ENCODE measurements at regions not wholly inside any gene's neighbourhood (a gene's known extent, or its start where the extent isn't known, plus 50 kb on each side); places are given as distances from the start of the nearest gene placed in this dataset.
"Not testable (repeated sequence)": the region's sequence is repeated elsewhere in the genome, so short reads cannot be mapped to it uniquely, and the experiment has no call there.

- intact Hi-C loops (cut with DNase I) = no loop called here
- no peak overlapping the region for H3K4me3 ChIP-seq
- H3K9me3 ChIP-seq = no peaks in the 10 kb centered on the region
- H3K4me1 ChIP-seq = no peaks in the 10 kb centered on the region
- no peak overlapping the region for H3K27ac ChIP-seq
- ATAC-seq (no peak), DNase-seq (no peak)
- TF ChIP-seq POLR2A (IDR thresholded peaks at IDR 0.05) (no peak), CTCF (IDR thresholded peaks at IDR 0.05) (no peak)
- H3K27me3 ChIP-seq = peaks cover 0 to 9% (median 0%) of the 10 kb centered on the region in 9 donors
- H3K36me3 ChIP-seq = no peaks in the 10 kb centered on the region
- 74 to 81% (median 78%) methylated on average over 7 of the region's 7 CpGs for WGBS, 4 donors
Measured at GRCh38 chr15:91652610-91653207, 200.8 kb upstream of the SLCO3A1 start.

- WGBS, 4 donors = 83 to 88% (median 84%) methylated on average over 12 of the region's 12 CpGs
- H3K27ac ChIP-seq; H3K4me1 ChIP-seq; intact Hi-C loops (cut with DNase I); H3K36me3 ChIP-seq; H3K4me3 ChIP-seq; H3K9me3 ChIP-seq; ATAC-seq; DNase-seq: not testable (repeated sequence)
- peaks cover 0 to 12% (median 0%) of the 10 kb centered on the region in 9 donors for H3K27me3 ChIP-seq
Measured at GRCh38 chr15:91655563-91656290, 197.8 kb upstream of the SLCO3A1 start.

DNA sequence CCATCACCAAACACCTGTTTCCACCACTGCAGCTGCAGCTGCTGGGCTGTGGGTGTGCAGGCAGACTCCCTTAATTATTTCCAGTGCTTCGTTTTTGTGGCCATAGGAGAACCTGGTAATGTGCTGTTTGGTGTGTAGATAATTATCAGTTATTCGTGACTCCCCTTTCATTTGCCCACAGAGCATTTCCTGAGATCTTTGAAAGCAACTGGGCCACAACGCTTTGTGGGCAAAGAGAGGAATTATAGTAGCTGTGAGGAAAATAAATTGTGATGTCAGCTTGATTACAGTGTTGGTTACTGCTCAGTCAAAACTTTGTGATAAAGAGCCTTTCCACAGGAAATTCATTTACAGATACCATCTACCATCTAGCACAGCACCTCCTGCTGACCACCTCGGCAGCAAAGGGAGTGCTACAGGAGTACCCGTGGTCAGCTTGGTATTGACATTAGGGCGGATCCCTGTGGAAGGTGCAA is 193.3 kb upstream of the SLCO3A1 start:
- Histone ChIP-seq H3K4me3 (no peak overlapping the region), H3K27me3 (peaks cover 0 to 13% (median under 1%) of the 10 kb centered on the region in 9 donors), H3K9me3 (no peaks in the 10 kb centered on the region), H3K27ac (no peak overlapping the region), H3K36me3 (no peaks in the 10 kb centered on the region), H3K4me1 (no peaks in the 10 kb centered on the region)
- ATAC-seq (no peak), DNase-seq (no peak)
- TF ChIP-seq CTCF (IDR thresholded peaks at IDR 0.05) (no peak), POLR2A (IDR thresholded peaks at IDR 0.05) (no peak)
- intact Hi-C loops (cut with DNase I) = no loop called here
- 49 to 68% (median 54%) methylated on average over 6 of the region's 6 CpGs for WGBS, 4 donors

DNA sequence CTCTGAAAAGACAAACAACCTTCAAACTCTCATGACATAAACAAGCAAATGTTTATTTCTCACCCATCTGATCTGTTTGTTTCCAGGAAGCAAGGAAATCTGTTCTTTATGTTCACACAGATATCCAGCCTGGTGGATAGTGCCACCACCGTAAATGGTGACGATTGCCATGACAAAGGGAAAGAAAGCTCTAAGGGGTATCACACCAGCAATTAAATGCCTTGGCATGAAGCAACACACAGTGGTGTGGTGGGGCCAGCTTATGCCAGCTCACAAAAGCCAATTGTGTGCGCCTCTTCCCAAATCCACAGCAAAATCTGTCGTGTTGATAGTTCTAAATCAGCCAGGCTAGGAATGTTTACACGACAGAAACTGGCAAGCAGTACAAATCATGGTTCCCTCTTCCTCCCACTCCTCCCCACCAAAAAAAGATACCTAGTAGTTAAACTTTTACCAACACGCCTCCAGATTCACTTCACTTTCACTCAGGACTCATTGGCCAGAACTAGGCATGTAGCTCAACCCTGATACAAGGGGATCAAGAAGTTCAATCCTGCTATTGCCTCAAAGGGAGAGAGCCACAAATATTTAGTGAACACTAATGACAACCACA is 189.2 kb upstream of the SLCO3A1 start:
- no peaks in the 10 kb centered on the region for H3K9me3 ChIP-seq
- intact Hi-C loops (cut with DNase I) = no loop called here
- no peaks in the 10 kb centered on the region for H3K4me1 ChIP-seq
- TF ChIP-seq POLR2A (IDR thresholded peaks at IDR 0.05) (no peak), CTCF (IDR thresholded peaks at IDR 0.05) (no peak)
- H3K4me3 ChIP-seq = no peak overlapping the region
- no peak overlapping the region for H3K27ac ChIP-seq
- WGBS, 4 donors = 43 to 65% (median 56%) methylated on average over 6 of the region's 6 CpGs
- H3K27me3 ChIP-seq = peaks cover 0 to 13% (median 3%) of the 10 kb centered on the region in 9 donors
- H3K36me3 ChIP-seq = no peaks in the 10 kb centered on the region
- DNase-seq = no peak
- no peak for ATAC-seq

Measured in heart left ventricle (tissue), 16 donors.